ENCODE measurements at regions not wholly inside any gene's neighbourhood (a gene's known extent, or its start where the extent isn't known, plus 50 kb on each side); places are given as distances from the start of the nearest gene placed in this dataset.
"Not testable (repeated sequence)": the region's sequence is repeated elsewhere in the genome, so short reads cannot be mapped to it uniquely, and the experiment has no call there.

GRCh38 chr1:149229813-149230212, 126.5 kb upstream of the NBPF9 start:
- DNase-seq, result not testable (repeated sequence)

GRCh38 chr1:149234926-149235914, 131.9 kb upstream of the NBPF9 start:
- not testable (repeated sequence) for DNase-seq

- not testable (repeated sequence) for DNase-seq
Observed at GRCh38 chr1:149237515-149237914, 134.2 kb upstream of the NBPF9 start.

GRCh38 chr1:149239897-149240508, 136.7 kb upstream of the NBPF9 start:
- not testable (repeated sequence) for DNase-seq

GRCh38 chr1:149240530-149240929, 137.2 kb upstream of the NBPF9 start:
- not testable (repeated sequence) for DNase-seq

- not testable (repeated sequence) for DNase-seq
Observed at GRCh38 chr1:149241272-149241671, 137.9 kb upstream of the NBPF9 start.

GRCh38 chr1:149243572-149243971, 140.2 kb upstream of the NBPF9 start:
- not testable (repeated sequence) for DNase-seq

GRCh38 chr1:149244621-149245020, 141.3 kb upstream of the NBPF9 start:
- DNase-seq, result not testable (repeated sequence)

- not testable (repeated sequence) for DNase-seq
Observed at GRCh38 chr1:149246212-149246611, 142.9 kb upstream of the NBPF9 start.

GRCh38 chr1:149248610-149249009, 145.3 kb upstream of the NBPF9 start:
- not testable (repeated sequence) for DNase-seq

- DNase-seq, result not testable (repeated sequence)
Observed at GRCh38 chr1:149249850-149250467, 146.6 kb upstream of the NBPF9 start.

GRCh38 chr1:149254894-149255847, 151.8 kb upstream of the NBPF9 start:
- not testable (repeated sequence) for DNase-seq

- DNase-seq, result not testable (repeated sequence)
Observed at GRCh38 chr1:149260284-149260683, 156.9 kb upstream of the NBPF9 start.

GRCh38 chr1:149260736-149261340, 157.5 kb upstream of the NBPF9 start:
- DNase-seq, result not testable (repeated sequence)

GRCh38 chr1:149267287-149267686, 163.9 kb upstream of the NBPF9 start:
- not testable (repeated sequence) for DNase-seq

- not testable (repeated sequence) for DNase-seq
Observed at GRCh38 chr1:149269001-149269702, 165.8 kb upstream of the NBPF9 start.

- not testable (repeated sequence) for DNase-seq
Observed at GRCh38 chr1:149269833-149270232, 166.5 kb upstream of the NBPF9 start.

GRCh38 chr1:149274493-149274892, 171.1 kb upstream of the NBPF9 start:
- not testable (repeated sequence) for DNase-seq

- not testable (repeated sequence) for DNase-seq
Observed at GRCh38 chr1:149275802-149276201, 172.5 kb upstream of the NBPF9 start.

GRCh38 chr1:149276496-149276895, 173.1 kb upstream of the NBPF9 start:
- not testable (repeated sequence) for DNase-seq

- DNase-seq, result not testable (repeated sequence)
Observed at GRCh38 chr1:149278156-149278555, 174.8 kb upstream of the NBPF9 start.

Measured in MV-4-11 (cell line).